LNCAP (cell line): ENCODE measurements at regions not wholly inside any gene's neighbourhood (a gene's known extent, or its start where the extent isn't known, plus 50 kb on each side); places are given as distances from the start of the nearest gene placed in this dataset.

ENCODE experiments used
- TF ChIP-seq, protein P1 (sequence below): fragments of 450-650 bp; IDR thresholded peaks from 2 replicates; pipeline ENCODE4 v1.5.1; 2017; ENCODE audit warnings: mild to moderate bottlenecking

DNA sequence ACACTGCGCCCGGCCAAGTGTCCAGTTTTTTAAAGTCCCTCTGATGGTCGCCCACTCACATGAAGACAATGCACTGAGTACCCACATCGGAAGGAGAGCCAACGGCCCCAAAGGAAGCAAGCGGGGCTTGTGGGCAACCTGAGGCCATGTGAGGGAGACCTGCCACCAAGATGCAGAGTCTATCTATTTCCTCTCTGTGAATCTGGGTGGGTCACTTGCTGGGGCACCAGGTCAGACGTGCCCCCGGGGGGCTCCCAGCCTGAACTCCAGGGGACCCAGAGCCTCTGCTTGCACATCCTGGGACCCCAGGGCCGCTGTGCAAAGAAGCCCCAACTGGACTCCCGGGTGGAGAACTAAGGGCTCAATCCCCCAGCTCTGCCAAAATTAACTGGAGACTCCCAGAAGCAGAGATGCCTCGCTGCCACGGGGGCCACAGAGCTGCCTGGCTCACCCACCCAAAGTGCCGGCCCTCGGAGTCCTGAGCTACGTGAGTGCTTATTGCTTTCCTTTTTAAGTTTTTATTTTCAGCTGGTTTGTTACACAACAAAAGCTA is 106.4 kb downstream of the BRD1 start:
- TF ChIP-seq, protein P1, sequence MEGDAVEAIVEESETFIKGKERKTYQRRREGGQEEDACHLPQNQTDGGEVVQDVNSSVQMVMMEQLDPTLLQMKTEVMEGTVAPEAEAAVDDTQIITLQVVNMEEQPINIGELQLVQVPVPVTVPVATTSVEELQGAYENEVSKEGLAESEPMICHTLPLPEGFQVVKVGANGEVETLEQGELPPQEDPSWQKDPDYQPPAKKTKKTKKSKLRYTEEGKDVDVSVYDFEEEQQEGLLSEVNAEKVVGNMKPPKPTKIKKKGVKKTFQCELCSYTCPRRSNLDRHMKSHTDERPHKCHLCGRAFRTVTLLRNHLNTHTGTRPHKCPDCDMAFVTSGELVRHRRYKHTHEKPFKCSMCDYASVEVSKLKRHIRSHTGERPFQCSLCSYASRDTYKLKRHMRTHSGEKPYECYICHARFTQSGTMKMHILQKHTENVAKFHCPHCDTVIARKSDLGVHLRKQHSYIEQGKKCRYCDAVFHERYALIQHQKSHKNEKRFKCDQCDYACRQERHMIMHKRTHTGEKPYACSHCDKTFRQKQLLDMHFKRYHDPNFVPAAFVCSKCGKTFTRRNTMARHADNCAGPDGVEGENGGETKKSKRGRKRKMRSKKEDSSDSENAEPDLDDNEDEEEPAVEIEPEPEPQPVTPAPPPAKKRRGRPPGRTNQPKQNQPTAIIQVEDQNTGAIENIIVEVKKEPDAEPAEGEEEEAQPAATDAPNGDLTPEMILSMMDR, result no peak

DNA sequence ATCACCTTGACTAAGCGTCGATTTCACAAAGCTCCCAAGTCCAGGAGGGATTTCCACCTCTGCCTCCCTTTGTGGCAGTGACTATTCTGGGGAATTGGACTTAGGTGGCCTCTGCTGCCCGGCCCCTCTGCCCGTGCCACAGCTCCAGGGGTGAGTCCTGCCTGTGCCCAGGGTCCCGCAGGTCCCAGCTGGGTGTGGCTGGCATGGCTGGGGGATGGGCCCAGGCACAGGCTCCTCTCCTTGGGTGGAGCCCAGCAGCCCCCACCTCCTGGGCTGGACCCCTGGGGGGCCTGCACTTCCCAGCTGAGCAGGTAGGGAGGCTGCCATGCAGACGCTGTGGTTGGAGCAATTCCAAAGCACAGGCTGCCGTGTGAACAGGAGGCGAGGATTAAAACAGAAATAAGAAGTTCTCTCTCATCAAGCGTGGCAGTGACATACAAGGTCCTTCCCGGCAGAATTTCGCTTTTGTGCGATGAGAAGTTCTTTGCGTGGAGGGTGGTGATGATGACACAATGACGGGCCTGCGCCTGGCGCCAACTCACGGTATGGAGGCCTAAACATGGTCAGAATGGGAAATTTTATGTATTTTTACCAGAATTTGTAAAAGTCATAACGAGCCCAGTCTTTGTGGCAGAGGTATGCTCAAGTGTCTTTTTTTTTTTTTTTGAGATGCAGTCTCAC is 107.3 kb downstream of the BRD1 start:
- TF ChIP-seq, protein P1, result no peak

DNA sequence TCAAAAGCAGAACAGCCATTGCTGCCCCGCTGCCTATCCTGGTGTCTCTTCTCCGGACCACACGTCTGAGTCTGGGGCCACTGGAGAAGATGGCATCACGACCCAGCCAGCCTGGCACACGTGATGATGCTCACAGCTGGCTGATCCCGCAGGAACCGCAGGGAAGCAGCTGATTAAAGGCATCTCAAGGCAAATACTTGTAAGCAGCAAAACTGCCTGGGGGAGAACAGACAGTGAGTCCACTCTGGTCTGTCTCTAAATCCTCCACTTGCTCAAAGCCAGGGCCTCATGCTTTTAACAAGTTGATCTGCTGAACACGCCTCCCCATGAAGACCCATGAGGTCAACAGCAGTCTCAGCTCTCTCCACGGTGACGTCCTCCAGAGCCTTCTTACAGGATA is 108.6 kb downstream of the BRD1 start:
- TF ChIP-seq, protein P1, result no peak

- TF ChIP-seq, protein P1, result no peak
Observed at GRCh38 chr22:49718396-49718795, 109.3 kb downstream of the BRD1 start.

DNA sequence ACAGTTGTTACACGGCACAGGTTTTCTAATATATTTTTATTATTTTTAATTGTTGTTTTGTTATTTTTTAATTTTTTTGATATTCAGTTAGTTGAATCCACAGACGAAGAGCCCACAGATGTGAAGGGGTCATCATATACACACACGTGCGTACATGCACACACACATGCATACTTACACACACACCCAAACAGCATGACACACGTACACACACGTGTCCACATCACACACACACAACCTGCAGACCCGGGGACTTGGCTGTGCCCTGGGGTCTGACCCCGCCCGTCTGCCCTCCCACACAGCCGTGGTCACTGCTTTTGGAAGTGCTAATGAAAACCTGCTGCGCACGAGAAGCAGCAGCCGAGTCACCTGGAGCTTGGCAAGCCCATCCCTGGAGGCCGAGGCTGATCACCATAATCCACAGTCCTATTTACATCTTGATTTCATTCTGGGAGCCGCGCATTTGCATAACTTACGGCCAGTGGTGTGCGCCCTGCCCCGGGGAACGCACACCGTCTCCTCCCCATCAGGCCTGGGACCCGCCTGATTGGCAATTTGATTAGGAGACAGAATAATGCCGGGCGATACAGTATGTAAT is 110.3 kb downstream of the BRD1 start:
- TF ChIP-seq, protein P1, result no peak

DNA sequence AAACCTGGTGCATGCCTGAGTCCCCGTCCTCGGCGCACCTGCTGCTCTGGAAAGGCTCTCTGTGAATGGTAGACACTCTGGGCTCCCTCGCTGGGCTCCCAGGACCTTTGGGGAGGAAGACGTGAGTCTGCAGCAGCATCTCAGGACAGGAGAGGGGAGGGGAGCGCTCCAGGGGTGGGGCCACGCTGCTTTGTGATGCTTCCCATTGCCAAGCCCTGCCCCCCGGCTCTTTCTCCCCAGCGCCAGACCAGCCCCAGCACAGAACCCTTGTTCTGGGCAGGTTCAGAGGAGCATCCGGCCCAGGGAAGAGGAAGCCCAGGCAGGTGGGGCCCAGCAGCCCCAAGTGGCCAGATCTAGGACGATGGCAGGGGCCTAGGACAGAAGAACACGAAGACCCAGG is 111.2 kb downstream of the BRD1 start:
- TF ChIP-seq, protein P1, result no peak

- TF ChIP-seq, protein P1, result no peak
Observed at GRCh38 chr22:49715450-49715849, 112.2 kb downstream of the BRD1 start.
